Ishikawa (cell line): ENCODE measurements at regions not wholly inside any gene's neighbourhood (a gene's known extent, or its start where the extent isn't known, plus 50 kb on each side); places are given as distances from the start of the nearest gene placed in this dataset.

Experiments
- CEBPB ChIP-seq: IDR thresholded peaks from 2 replicates; pipeline ENCODE4 v1.6.1; 2012
- CREB1 ChIP-seq: IDR thresholded peaks from 2 replicates; pipeline ENCODE4 v1.6.1; 2012; ENCODE audit warnings: low read depth
- EGR1 ChIP-seq: IDR thresholded peaks from 2 replicates; pipeline ENCODE4 v1.6.1; 2012
- EP300 ChIP-seq: IDR thresholded peaks from 2 replicates; pipeline ENCODE4 v1.6.1; 2012; ENCODE audit warnings: borderline replicate concordance
- FOXM1 ChIP-seq: IDR thresholded peaks from 2 replicates; pipeline ENCODE4 v1.6.1; 2012; ENCODE audit warnings: low read depth, borderline replicate concordance
- MAX ChIP-seq: IDR thresholded peaks from 2 replicates; pipeline ENCODE4 v1.6.1; 2012
- NFIC ChIP-seq: IDR thresholded peaks from 2 replicates; pipeline ENCODE4 v1.6.1; 2012
- RAD21 ChIP-seq: IDR thresholded peaks from 2 replicates; pipeline ENCODE4 v1.6.1; 2012; ENCODE audit warnings: low read depth
- REST ChIP-seq: IDR thresholded peaks from 2 replicates; pipeline ENCODE4 v1.6.1; 2012; ENCODE audit warnings: low read depth, mild to moderate bottlenecking
- TAF1 ChIP-seq: IDR thresholded peaks from 2 replicates; pipeline ENCODE4 v1.6.1; 2012; ENCODE audit warnings: low read depth, mild to moderate bottlenecking
- TCF12 ChIP-seq: IDR thresholded peaks from 2 replicates; pipeline ENCODE4 v1.6.1; 2012; ENCODE audit warnings: low read depth
- TEAD4 ChIP-seq: IDR thresholded peaks from 2 replicates; pipeline ENCODE4 v1.6.1; 2012
- USF1 ChIP-seq: IDR thresholded peaks from 2 replicates; pipeline ENCODE4 v1.6.1; 2012
- YY1 ChIP-seq: IDR thresholded peaks from 2 replicates; pipeline ENCODE4 v1.6.1; 2012; ENCODE audit warnings: low read depth
- ZBTB7A ChIP-seq: IDR thresholded peaks from 2 replicates; pipeline ENCODE4 v1.6.1; 2012; ENCODE audit warnings: low read depth

- TF ChIP-seq CEBPB (no peak), ZBTB7A (no peak), FOXM1 (no peak), EGR1 (no peak), YY1 (no peak), TEAD4 (no peak), TCF12 (no peak), EP300 (no peak), MAX (no peak), USF1 (no peak), TAF1 (no peak), RAD21 (no peak), REST (no peak), CREB1 (no peak), NFIC (no peak)
These were observed 102.7 kb upstream of the FAM3C start for GRCh38 chr7:121498816-121499215.

GRCh38 chr7:121494516-121494915 lies 98.4 kb upstream of the FAM3C start:
- TF ChIP-seq USF1 (no peak), TEAD4 (no peak), CEBPB (no peak), CREB1 (no peak), FOXM1 (no peak), NFIC (no peak), EGR1 (no peak)

GRCh38 chr7:121493553-121493952 lies 97.4 kb upstream of the FAM3C start:
- TF ChIP-seq YY1 (no peak), TCF12 (no peak), TEAD4 (no peak), CREB1 (no peak), REST (no peak), NFIC (no peak), RAD21 (no peak), CEBPB (no peak), FOXM1 (no peak), MAX (no peak), EP300 (no peak)

GRCh38 chr7:121490309-121490708 lies 94.2 kb upstream of the FAM3C start:
- no peak for TF ChIP-seq TAF1
- no peak for TF ChIP-seq TCF12
- TF ChIP-seq NFIC: no peak
- no peak for TF ChIP-seq YY1
- TF ChIP-seq ZBTB7A: no peak
- no peak for TF ChIP-seq REST
- no peak for TF ChIP-seq CEBPB
- TF ChIP-seq EGR1: no peak
- no peak for TF ChIP-seq USF1
- TF ChIP-seq FOXM1: no peak
- TF ChIP-seq TEAD4: no peak
- TF ChIP-seq EP300: no peak
- TF ChIP-seq MAX: no peak
- no peak for TF ChIP-seq CREB1
- no peak for TF ChIP-seq RAD21
